ENCODE measurements at regions not wholly inside any gene's neighbourhood (a gene's known extent, or its start where the extent isn't known, plus 50 kb on each side); places are given as distances from the start of the nearest gene placed in this dataset.

GRCh38 chr12:112740387-112740934 lies 51.1 kb upstream of the RPH3A start:
- TF ChIP-seq, protein P1, sequence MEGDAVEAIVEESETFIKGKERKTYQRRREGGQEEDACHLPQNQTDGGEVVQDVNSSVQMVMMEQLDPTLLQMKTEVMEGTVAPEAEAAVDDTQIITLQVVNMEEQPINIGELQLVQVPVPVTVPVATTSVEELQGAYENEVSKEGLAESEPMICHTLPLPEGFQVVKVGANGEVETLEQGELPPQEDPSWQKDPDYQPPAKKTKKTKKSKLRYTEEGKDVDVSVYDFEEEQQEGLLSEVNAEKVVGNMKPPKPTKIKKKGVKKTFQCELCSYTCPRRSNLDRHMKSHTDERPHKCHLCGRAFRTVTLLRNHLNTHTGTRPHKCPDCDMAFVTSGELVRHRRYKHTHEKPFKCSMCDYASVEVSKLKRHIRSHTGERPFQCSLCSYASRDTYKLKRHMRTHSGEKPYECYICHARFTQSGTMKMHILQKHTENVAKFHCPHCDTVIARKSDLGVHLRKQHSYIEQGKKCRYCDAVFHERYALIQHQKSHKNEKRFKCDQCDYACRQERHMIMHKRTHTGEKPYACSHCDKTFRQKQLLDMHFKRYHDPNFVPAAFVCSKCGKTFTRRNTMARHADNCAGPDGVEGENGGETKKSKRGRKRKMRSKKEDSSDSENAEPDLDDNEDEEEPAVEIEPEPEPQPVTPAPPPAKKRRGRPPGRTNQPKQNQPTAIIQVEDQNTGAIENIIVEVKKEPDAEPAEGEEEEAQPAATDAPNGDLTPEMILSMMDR (IDR thresholded peaks at IDR 0.05; ENCODE audit: low read length, missing control alignments): no peak
- H3K4me3 ChIP-seq (replicated peaks; ENCODE audit: low read depth, low read length): no peak overlapping the region
- no peak for DNase-seq (ENCODE audit: low read depth)

DNA sequence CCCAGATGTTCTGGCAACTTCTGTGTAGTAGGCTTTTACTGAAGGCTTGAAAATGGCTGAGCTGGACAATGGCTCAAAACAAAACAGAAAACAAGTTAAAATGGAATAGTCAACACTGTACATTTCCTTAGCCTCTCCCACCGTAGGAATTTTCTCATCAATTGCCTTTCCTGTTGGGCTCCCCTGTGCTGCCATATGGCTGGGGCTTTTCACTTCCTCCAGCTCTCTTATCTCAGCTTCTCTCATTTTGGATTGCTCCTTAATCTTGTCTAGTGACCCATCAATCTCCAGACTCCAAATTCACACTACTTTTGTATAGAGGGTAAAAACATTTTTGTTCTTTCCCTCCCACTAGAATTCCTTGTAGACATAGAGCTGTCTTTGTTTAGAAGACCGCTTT lies 50.4 kb upstream of the RPH3A start:
- no peak overlapping the region for H3K4me3 ChIP-seq (replicated peaks; ENCODE audit: low read depth, low read length)
- TF ChIP-seq, protein P1 (IDR thresholded peaks at IDR 0.05; ENCODE audit: low read length, missing control alignments): no peak
- no peak for DNase-seq (ENCODE audit: low read depth)

All from fibroblast of pulmonary artery (primary cell).